A673 (cell line): ENCODE measurements at regions not wholly inside any gene's neighbourhood (a gene's known extent, or its start where the extent isn't known, plus 50 kb on each side); places are given as distances from the start of the nearest gene placed in this dataset.

Experiments used
- BruUV-seq: library from RNA; stranded (reverse); fragments of 400-500 nt; replicated peaks from 2 replicates; lab custom pipeline; 2021; lab: Mats Ljungman, UMichigan
- CTCF ChIA-PET: fragments of 300-600 bp; sonication (Branson Sonifier 250); formaldehyde crosslinking; loops from one replicate; lab custom pipeline; 2022; ENCODE audit warnings: antibody characterized with exemption; lab: Charles Lee
- POLR2A ChIA-PET: fragments of 300-600 bp; sonication (Branson Sonifier 250); formaldehyde crosslinking; loops from one replicate; lab custom pipeline; 2022; ENCODE audit warnings: antibody characterized with exemption; ENCODE audit not compliant: low non-redundant PET; lab: Charles Lee
- DNase-seq: peaks from one replicate; pipeline ENCODE4 v3.0.0-alpha.2; 2015; ENCODE audit warnings: low spot score
- H3K27ac ChIP-seq: fragments of 200-600 bp; sonication (generic); 2 replicates; pipeline ENCODE4 v1.5.1; 2016; ENCODE audit warnings: mixed run types, low read depth, mild to moderate bottlenecking, mixed read lengths, antibody characterized with exemption, low read length; ENCODE audit not compliant: poor library complexity, severe bottlenecking
- H3K27me3 ChIP-seq: fragments of 200-600 bp; sonication (generic); replicated peaks from 2 replicates; pipeline ENCODE4 v1.6.1; 2017; ENCODE audit warnings: mixed run types, low read depth, mild to moderate bottlenecking, mixed read lengths, antibody characterized with exemption, low read length; ENCODE audit not compliant: insufficient read depth, poor library complexity
- H3K36me3 ChIP-seq: fragments of 200-600 bp; sonication (generic); 2 replicates; pipeline ENCODE4 v1.6.1; 2016; ENCODE audit warnings: mixed run types, mild to moderate bottlenecking, mixed read lengths, antibody characterized with exemption, low read length; ENCODE audit not compliant: insufficient read depth, poor library complexity, severe bottlenecking
- H3K4me1 ChIP-seq: fragments of 200-600 bp; sonication (generic); 2 replicates; pipeline ENCODE4 v1.6.1; 2017; ENCODE audit warnings: mixed run types, mild to moderate bottlenecking, mixed read lengths, antibody characterized with exemption, low read length; ENCODE audit not compliant: insufficient read depth, poor library complexity, severe bottlenecking
- H3K4me3 ChIP-seq: fragments of 200-600 bp; sonication (generic); 2 replicates; pipeline ENCODE4 v1.5.1; 2016; ENCODE audit warnings: low read depth, mixed run types, mild to moderate bottlenecking, mixed read lengths, low read length; ENCODE audit not compliant: poor library complexity, severe bottlenecking
- H3K9me3 ChIP-seq: fragments of 200-600 bp; sonication (generic); 2 replicates; pipeline ENCODE4 v1.6.1; 2016; ENCODE audit warnings: mixed run types, low read depth, mild to moderate bottlenecking, mixed read lengths, antibody characterized with exemption, low read length; ENCODE audit not compliant: poor library complexity, severe bottlenecking
- CTCF ChIP-seq: fragments of 300-800, 200-600 bp; sonication (generic); conservative IDR thresholded peaks from 2 replicates; pipeline ENCODE4 v1.5.1; 2017; ENCODE audit warnings: low read depth, mild to moderate bottlenecking, antibody characterized with exemption, low read length, moderate library complexity, mixed read lengths
- EZH2 ChIP-seq: fragments of 200-600 bp; sonication (generic); IDR thresholded peaks from 2 replicates; pipeline ENCODE4 v1.6.1; 2017; ENCODE audit warnings: borderline replicate concordance, low read depth, mild to moderate bottlenecking, mixed read lengths, antibody characterized with exemption, low read length; ENCODE audit not compliant: poor library complexity, severe bottlenecking
- intact Hi-C: fragments of 100-400 bp; cut with micrococcal nuclease; formaldehyde crosslinking; loops from one replicate; pipeline ENCODE4 v1.10.0; 2022; ENCODE audit not compliant: unreplicated experiment

GRCh38 chr4:23062188-23062587, 369.5 kb downstream of the GBA3 start:
- Histone ChIP-seq H3K27ac (no peak overlapping the region), H3K4me1 (no peaks in the 10 kb centered on the region), H3K9me3 (peaks cover 7% of the 10 kb centered on the region), H3K4me3 (no peak overlapping the region), H3K27me3 (no peaks in the 10 kb centered on the region), H3K36me3 (no peaks in the 10 kb centered on the region)
- BruUV-seq: no TSS peak
- no peak for DNase-seq
- intact Hi-C loops: no loop called here
- TF ChIP-seq EZH2: no peak
- TF ChIP-seq CTCF: no peak
- ChIA-PET POLR2A (no interaction called here), CTCF (no interaction called here)

DNA sequence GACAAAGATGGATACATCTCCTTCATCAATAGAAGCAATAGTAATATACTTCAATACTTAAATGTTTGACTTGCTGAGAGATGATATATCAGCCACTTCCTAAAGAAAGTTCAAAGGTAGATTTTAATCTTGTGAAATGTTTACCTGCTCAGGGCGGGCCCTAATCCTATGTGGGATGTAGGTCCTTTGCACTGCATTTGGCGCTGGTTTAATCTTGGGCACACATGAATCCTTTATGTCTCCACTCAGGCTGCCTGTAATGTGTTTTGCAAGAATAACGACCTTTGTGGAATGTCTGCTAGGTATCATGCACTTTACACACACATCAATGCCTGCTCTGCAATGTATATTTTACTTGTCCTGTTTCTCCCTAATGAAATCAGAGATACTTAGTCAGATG, 368.7 kb downstream of the GBA3 start:
- H3K4me3 ChIP-seq: no peak overlapping the region
- H3K9me3 ChIP-seq: peaks cover 7% of the 10 kb centered on the region
- POLR2A ChIA-PET: no interaction called here
- no peaks in the 10 kb centered on the region for H3K4me1 ChIP-seq
- no peak for DNase-seq
- no TSS peak for BruUV-seq
- CTCF ChIA-PET: no interaction called here
- H3K36me3 ChIP-seq: no peaks in the 10 kb centered on the region
- intact Hi-C loops: no loop called here
- TF ChIP-seq EZH2 (no peak), CTCF (no peak)
- no peaks in the 10 kb centered on the region for H3K27me3 ChIP-seq
- H3K27ac ChIP-seq: no peak overlapping the region

- CTCF ChIA-PET: no interaction called here
- Histone ChIP-seq H3K9me3 (peaks cover 7% of the 10 kb centered on the region), H3K27me3 (no peaks in the 10 kb centered on the region), H3K4me3 (no peak overlapping the region), H3K4me1 (no peaks in the 10 kb centered on the region), H3K27ac (no peak overlapping the region), H3K36me3 (no peaks in the 10 kb centered on the region)
- POLR2A ChIA-PET: no interaction called here
- TF ChIP-seq EZH2 (no peak), CTCF (no peak)
- intact Hi-C loops: no loop called here
- no TSS peak for BruUV-seq
- no peak for DNase-seq
Observed at GRCh38 chr4:23060776-23061175, 368.0 kb downstream of the GBA3 start.
